Endothelial cell of umbilical vein (primary cell): ENCODE measurements at regions not wholly inside any gene's neighbourhood (a gene's known extent, or its start where the extent isn't known, plus 50 kb on each side); places are given as distances from the start of the nearest gene placed in this dataset.

Experiments used
- BruUV-seq: library from RNA; stranded (reverse); fragments of 400-500 nt; replicated peaks from 2 replicates; lab custom pipeline; 2021; lab: Mats Ljungman, UMichigan
- CTCF ChIA-PET: fragments of 300-600, 350-600 bp; sonication (Branson Sonifier 250); formaldehyde crosslinking; loops from one replicate; lab custom pipeline; 2021; ENCODE audit warnings: antibody characterized with exemption, inconsistent platforms; lab: Charles Lee
- POLR2A ChIA-PET: fragments of 300-600, 350-600 bp; sonication (Branson Sonifier 250); formaldehyde crosslinking; loops from one replicate; lab custom pipeline; 2021; ENCODE audit warnings: antibody characterized with exemption, inconsistent platforms; lab: Charles Lee
- DNase-seq: peaks from one replicate; pipeline ENCODE4 v3.0.0-alpha.2; 2011; ENCODE audit warnings: low read depth, low spot score
- FAIRE-seq: peaks from 2 replicates; lab custom pipeline; 2011; peaks lifted over from hg19 to GRCh38; lab: Jason Lieb, UNC
- H2AFZ ChIP-seq: 2 replicates; pipeline ENCODE4 v1.6.0; 2012; ENCODE audit warnings: low read depth, low read length, control low read depth, inconsistent platforms
- H3K27ac ChIP-seq: 2 replicates; pipeline ENCODE4 v1.5.1; 2011; ENCODE audit warnings: low read depth, mild to moderate bottlenecking, control low read depth, low read length, moderate library complexity; ENCODE audit not compliant: insufficient read depth
- H3K27me3 ChIP-seq, 2 experiments: 2 replicates each; pipeline versions ENCODE4 v1.6.0 to v1.6.1; 2011; ENCODE audit warnings: low read length in 2 of 2, mixed read lengths in 1 of 2; ENCODE audit not compliant: control insufficient read depth in 2 of 2, insufficient read depth in 2 of 2
- H3K36me3 ChIP-seq, 2 experiments: 2 replicates in 1 of 2; 3 replicates in 1 of 2; pipeline ENCODE4 v1.5.1; 2011; ENCODE audit warnings: low read length in 2 of 2, mild to moderate bottlenecking in 1 of 2, moderate library complexity in 1 of 2; ENCODE audit not compliant: control insufficient read depth in 2 of 2, insufficient read depth in 2 of 2; ENCODE audit errors: extremely low read depth in 1 of 2
- H3K4me1 ChIP-seq: 3 replicates; pipeline ENCODE4 v1.5.1; 2011; ENCODE audit warnings: mild to moderate bottlenecking, low read length; ENCODE audit not compliant: control insufficient read depth, insufficient read depth; ENCODE audit errors: extremely low read depth
- H3K4me2 ChIP-seq: 2 replicates; pipeline ENCODE4 v1.6.1; 2011; ENCODE audit warnings: low read length, control low read depth, mixed read lengths; ENCODE audit not compliant: insufficient read depth
- H3K4me3 ChIP-seq, 3 experiments: fragments of 200-600 bp in 1 of 3; sonication (generic), shearing (Covaris generic) in 1 of 3; replicated peaks in 1 of 3; 2 replicates each; pipeline ENCODE4 v1.5.1; 2011 to 2016; ENCODE audit warnings: control low read depth in 3 of 3, low read length in 3 of 3, mild to moderate bottlenecking in 2 of 3, inconsistent platforms in 1 of 3, low read depth in 1 of 3, moderate library complexity in 1 of 3; ENCODE audit not compliant: insufficient read depth in 1 of 3
- H3K79me2 ChIP-seq: 2 replicates; pipeline ENCODE4 v1.6.0; 2012; ENCODE audit warnings: low read length, inconsistent platforms; ENCODE audit not compliant: control insufficient read depth, insufficient read depth
- H3K9ac ChIP-seq: replicated peaks from 2 replicates; pipeline ENCODE3; 2011; ENCODE audit warnings: low read length, control low read depth; ENCODE audit not compliant: insufficient read depth; ENCODE audit errors: extremely low read depth
- H3K9me1 ChIP-seq: replicated peaks from 3 replicates; pipeline ENCODE4 v1.6.0; 2011; ENCODE audit warnings: mild to moderate bottlenecking, low read length; ENCODE audit not compliant: control insufficient read depth, insufficient read depth; ENCODE audit errors: extremely low read depth
- H3K9me3 ChIP-seq: replicated peaks from 2 replicates; pipeline ENCODE4 v1.5.1; 2012; ENCODE audit warnings: low read length, inconsistent platforms; ENCODE audit not compliant: control insufficient read depth, insufficient read depth
- H4K20me1 ChIP-seq: replicated peaks from 2 replicates; pipeline ENCODE3; 2011; ENCODE audit warnings: mild to moderate bottlenecking, low read length; ENCODE audit not compliant: control insufficient read depth, insufficient read depth; ENCODE audit errors: extremely low read depth
- CTCF ChIP-seq, 2 donors: IDR thresholded peaks; 1 replicate in 1 of 2; 2 replicates in 1 of 2; pipeline ENCODE4 v1.5.1; 2011; ENCODE audit warnings: low read length in 2 of 2, mild to moderate bottlenecking in 2 of 2, moderate library complexity in 2 of 2, control low read depth in 1 of 2, inconsistent platforms in 1 of 2, low read depth in 1 of 2; ENCODE audit not compliant: insufficient read depth in 1 of 2; ENCODE audit errors: extremely low read depth in 1 of 2
- EZH2 ChIP-seq: IDR thresholded peaks from 2 replicates; pipeline ENCODE4 v1.6.1; 2012; ENCODE audit warnings: borderline replicate concordance, low read depth, mild to moderate bottlenecking, moderate library complexity, low read length, inconsistent platforms; ENCODE audit not compliant: severe bottlenecking
- FOS ChIP-seq: IDR thresholded peaks from 2 replicates; pipeline ENCODE4 v1.6.1; 2011; ENCODE audit warnings: mild to moderate bottlenecking, low read length, moderate library complexity, borderline replicate concordance; ENCODE audit not compliant: insufficient read depth
- GATA2 ChIP-seq: IDR thresholded peaks from 2 replicates; pipeline ENCODE4 v1.7.0; 2011; ENCODE audit warnings: low read depth, mild to moderate bottlenecking, moderate library complexity, mixed read lengths, low read length; ENCODE audit not compliant: insufficient read length, insufficient read depth
- JUN ChIP-seq: IDR thresholded peaks from 2 replicates; pipeline ENCODE4 v1.6.1; 2011; ENCODE audit warnings: borderline replicate concordance, low read depth; ENCODE audit not compliant: insufficient read length, insufficient read depth
- MAX ChIP-seq: IDR thresholded peaks from 2 replicates; pipeline ENCODE4 v1.6.1; 2011; ENCODE audit not compliant: insufficient read depth, insufficient read length
- MYC ChIP-seq: IDR thresholded peaks from one replicate; pipeline ENCODE4 v1.6.1; 2011; ENCODE audit warnings: mild to moderate bottlenecking, low read depth, low read length
- POLR2A ChIP-seq: IDR thresholded peaks from 2 replicates; pipeline ENCODE4 v1.6.1; 2012; ENCODE audit warnings: low read depth, mild to moderate bottlenecking, control low read depth, low read length
- POLR2AphosphoS5 ChIP-seq: IDR thresholded peaks from 2 replicates; pipeline ENCODE4 v1.6.1; 2012; ENCODE audit warnings: low read depth, mild to moderate bottlenecking, control low read depth, low read length, moderate library complexity; ENCODE audit not compliant: insufficient read depth
- dilution Hi-C: fragments of 300-500 bp; cut with MboI; formaldehyde crosslinking; loops from one replicate; pipeline ENCODE4 v1.15.0; 2019; ENCODE audit warnings: low sequenced_read_pairs; ENCODE audit not compliant: extremely low pct_ligation_motif_present
- intact Hi-C: fragments of 100-400 bp; cut with micrococcal nuclease; formaldehyde crosslinking; loops from one replicate; pipeline ENCODE4 v1.10.0; 2022

GRCh38 chr1:78231477-78231876 is 185.7 kb downstream of the GIPC2 start:
- dilution Hi-C loops = no loop called here
- FAIRE-seq (no peak), DNase-seq (no peak)
- no TSS peak for BruUV-seq
- no peaks in the 10 kb centered on the region for H3K9me1 ChIP-seq
- TF ChIP-seq POLR2AphosphoS5 (no peak), CTCF (IDR thresholded peaks at IDR 0.05; ENCODE audit: extremely low read depth in 1 of 2, insufficient read depth in 1 of 2, low read depth in 1 of 2, low read length in 2 of 2) (no peak), MAX (no peak), JUN (no peak), EZH2 (no peak)
- H3K4me1 ChIP-seq = no peaks in the 10 kb centered on the region
- no peak overlapping the region for H3K9ac ChIP-seq
- no peak overlapping the region for H2AFZ ChIP-seq
- H3K79me2 ChIP-seq = no peaks in the 10 kb centered on the region
- ChIA-PET CTCF (interaction anchor here (0.8 to 1.6 kb wide), 3 partner anchors 16 to 44 kb away, joined by 3 read pairs; no protein-coding TSS in a partner anchor), POLR2A (no interaction called here)
- no peak overlapping the region for H3K4me3 ChIP-seq
- no peaks in the 10 kb centered on the region for H4K20me1 ChIP-seq
- intact Hi-C loops = no loop called here
- H3K27me3 ChIP-seq = peaks cover 0 to 12% of the 10 kb centered on the region in 2 experiments
- no peaks in the 10 kb centered on the region for H3K36me3 ChIP-seq
- no peaks in the 10 kb centered on the region for H3K9me3 ChIP-seq
- no peak overlapping the region for H3K27ac ChIP-seq
- no peak overlapping the region for H3K4me2 ChIP-seq

GRCh38 chr1:78231894-78232293 is 186.1 kb downstream of the GIPC2 start:
- Histone ChIP-seq H4K20me1 (no peaks in the 10 kb centered on the region), H3K27me3 (peaks cover 0 to 15% of the 10 kb centered on the region in 2 experiments), H3K4me1 (no peaks in the 10 kb centered on the region), H3K9ac (no peak overlapping the region), H2AFZ (no peak overlapping the region), H3K36me3 (no peaks in the 10 kb centered on the region), H3K9me3 (no peaks in the 10 kb centered on the region), H3K9me1 (no peaks in the 10 kb centered on the region), H3K79me2 (no peaks in the 10 kb centered on the region), H3K4me3 (no peak overlapping the region), H3K4me2 (no peak overlapping the region), H3K27ac (no peak overlapping the region)
- dilution Hi-C loops = no loop called here
- POLR2A ChIA-PET = no interaction called here
- intact Hi-C loops = no loop called here
- CTCF ChIA-PET = interaction anchor here (0.8 to 1.6 kb wide), 5 partner anchors 15 to 195 kb away, joined by 3 read pairs; no protein-coding TSS in a partner anchor
- FAIRE-seq (no peak), DNase-seq (no peak)
- TF ChIP-seq CTCF (IDR thresholded peaks at IDR 0.05; ENCODE audit: extremely low read depth in 1 of 2, insufficient read depth in 1 of 2, low read depth in 1 of 2, low read length in 2 of 2) = no peak
- no peak for TF ChIP-seq MYC
- no peak for TF ChIP-seq GATA2
- TF ChIP-seq POLR2A = no peak
- no peak for TF ChIP-seq FOS
- no peak for TF ChIP-seq JUN
- TF ChIP-seq POLR2AphosphoS5 = no peak
- TF ChIP-seq MAX = no peak
- no peak for TF ChIP-seq EZH2
- BruUV-seq = no TSS peak
